CD8-positive, alpha-beta memory T cell (primary cell): ENCODE measurements at regions not wholly inside any gene's neighbourhood (a gene's known extent, or its start where the extent isn't known, plus 50 kb on each side); places are given as distances from the start of the nearest gene placed in this dataset.
"Not testable (repeated sequence)": the region's sequence is repeated elsewhere in the genome, so short reads cannot be mapped to it uniquely, and the experiment has no call there.

ENCODE experiments used
- CTCF ChIA-PET: fragments of 350-600 bp; sonication (Branson Sonifier 250); formaldehyde crosslinking; loops from one replicate; lab custom pipeline; 2021; ENCODE audit warnings: antibody characterized with exemption; lab: Charles Lee
- POLR2A ChIA-PET: fragments of 350-600 bp; sonication (Branson Sonifier 250); formaldehyde crosslinking; loops from one replicate; lab custom pipeline; 2021; ENCODE audit warnings: antibody characterized with exemption; lab: Charles Lee
- DNase-seq, 5 donors: peaks; one replicate each; pipeline versions ENCODE4 v3.0.0 to v3.0.0-alpha.2; 2020 to 2022; ENCODE audit warnings: mixed read lengths in 1 of 5
- H3K27ac ChIP-seq: one replicate; pipeline ENCODE4 v1.7.0; 2013; ENCODE audit warnings: low read depth, mild to moderate bottlenecking, low read length, moderate library complexity
- H3K27me3 ChIP-seq: 2 replicates; pipeline ENCODE4 v1.7.0; 2013; ENCODE audit warnings: low read length, mild to moderate bottlenecking; ENCODE audit not compliant: insufficient read depth, poor library complexity, severe bottlenecking
- H3K36me3 ChIP-seq: 2 replicates; pipeline ENCODE4 v1.7.0; 2013; ENCODE audit warnings: mild to moderate bottlenecking, low read length, moderate library complexity; ENCODE audit not compliant: insufficient read depth
- H3K4me1 ChIP-seq: 2 replicates; pipeline ENCODE4 v1.7.0; 2013; ENCODE audit warnings: mild to moderate bottlenecking, low read length, moderate library complexity; ENCODE audit not compliant: insufficient read depth
- H3K4me3 ChIP-seq: 2 replicates; pipeline ENCODE4 v1.7.0; 2013; ENCODE audit warnings: mild to moderate bottlenecking, low read length
- H3K9me3 ChIP-seq: 2 replicates; pipeline ENCODE4 v1.7.0; 2013; ENCODE audit warnings: mild to moderate bottlenecking, low read length
- H3K27ac Mint-ChIP-seq, 8 donors: one replicate each; pipeline ENCODE4 v1.8.0; 2020 to 2021; ENCODE audit warnings: mixed read lengths in 8 of 8, mild to moderate bottlenecking in 6 of 8, inconsistent platforms in 3 of 8, moderate library complexity in 3 of 8
- H3K27me3 Mint-ChIP-seq, 2 donors: one replicate each; pipeline ENCODE4 v1.8.0; 2020 to 2021; ENCODE audit warnings: mixed read lengths in 2 of 2, mild to moderate bottlenecking in 1 of 2, moderate library complexity in 1 of 2
- H3K36me3 Mint-ChIP-seq, 3 donors: one replicate each; pipeline ENCODE4 v1.8.0; 2020 to 2021; ENCODE audit warnings: mixed read lengths in 3 of 3, inconsistent platforms in 1 of 3, mild to moderate bottlenecking in 1 of 3
- H3K4me1 Mint-ChIP-seq, 3 donors: one replicate each; pipeline ENCODE4 v1.8.0; 2020 to 2021; ENCODE audit warnings: mixed read lengths in 3 of 3, inconsistent platforms in 1 of 3, mild to moderate bottlenecking in 1 of 3
- H3K4me3 Mint-ChIP-seq, 7 donors: one replicate each; pipeline ENCODE4 v1.8.0; 2020 to 2021; ENCODE audit warnings: mixed read lengths in 7 of 7, mild to moderate bottlenecking in 6 of 7, moderate library complexity in 4 of 7, inconsistent platforms in 2 of 7
- H3K9me3 Mint-ChIP-seq, 5 donors: one replicate each; pipeline ENCODE4 v1.8.0; 2020 to 2022; ENCODE audit warnings: mixed read lengths in 5 of 5, mild to moderate bottlenecking in 3 of 5, moderate library complexity in 2 of 5, inconsistent platforms in 1 of 5

- CTCF ChIA-PET: no interaction called here
- H3K27me3 Mint-ChIP-seq: no peaks in the 10 kb centered on the region
- DNase-seq: no peak
- Histone ChIP-seq H3K4me3 (no peak overlapping the region), H3K27me3 (no peaks in the 10 kb centered on the region), H3K36me3 (no peaks in the 10 kb centered on the region), H3K9me3 (no peaks in the 10 kb centered on the region), H3K4me1 (no peaks in the 10 kb centered on the region), H3K27ac (no peak overlapping the region)
- H3K27ac Mint-ChIP-seq: no peak overlapping the region
- POLR2A ChIA-PET: no interaction called here
- no peaks in the 10 kb centered on the region for H3K36me3 Mint-ChIP-seq
- H3K4me1 Mint-ChIP-seq: no peaks in the 10 kb centered on the region
- no peak overlapping the region for H3K4me3 Mint-ChIP-seq
- peaks cover 0 to 5% (median 0%) of the 10 kb centered on the region in 5 donors for H3K9me3 Mint-ChIP-seq
Measured at GRCh38 chr1:242670019-242670418, 145.5 kb upstream of the PLD5 start.

DNA sequence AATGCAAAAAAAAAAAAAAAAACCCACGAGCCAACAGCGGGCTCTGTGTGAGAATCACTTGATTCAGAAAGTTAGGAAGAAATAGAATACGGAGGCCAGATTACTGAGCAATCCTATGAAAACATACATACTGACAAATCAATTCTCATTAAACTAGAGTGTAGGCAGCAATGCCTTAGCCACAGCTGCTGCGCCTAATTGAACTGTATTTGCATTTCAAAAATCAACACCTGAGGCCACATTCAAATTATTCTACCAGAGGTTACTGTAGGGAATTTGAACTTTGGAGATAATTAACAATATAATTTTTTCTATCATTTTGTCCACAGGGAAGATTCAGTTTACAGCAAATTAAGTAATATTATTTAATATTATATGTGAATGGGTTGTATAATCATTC, 138.4 kb upstream of the PLD5 start:
- ChIA-PET CTCF (no interaction called here), POLR2A (no interaction called here)
- Mint-ChIP-seq H3K36me3 (no peaks in the 10 kb centered on the region), H3K27me3 (peaks cover 1% of the 10 kb centered on the region in 2 donors), H3K4me1 (no peaks in the 10 kb centered on the region), H3K4me3 (no peak overlapping the region), H3K27ac (no peak overlapping the region), H3K9me3 (peaks cover 0 to 2% (median 0%) of the 10 kb centered on the region in 5 donors)
- no peak overlapping the region for H3K4me3 ChIP-seq
- no peaks in the 10 kb centered on the region for H3K4me1 ChIP-seq
- no peaks in the 10 kb centered on the region for H3K36me3 ChIP-seq
- H3K9me3 ChIP-seq: no peaks in the 10 kb centered on the region
- no peak for DNase-seq
- no peaks in the 10 kb centered on the region for H3K27me3 ChIP-seq
- no peak overlapping the region for H3K27ac ChIP-seq

DNA sequence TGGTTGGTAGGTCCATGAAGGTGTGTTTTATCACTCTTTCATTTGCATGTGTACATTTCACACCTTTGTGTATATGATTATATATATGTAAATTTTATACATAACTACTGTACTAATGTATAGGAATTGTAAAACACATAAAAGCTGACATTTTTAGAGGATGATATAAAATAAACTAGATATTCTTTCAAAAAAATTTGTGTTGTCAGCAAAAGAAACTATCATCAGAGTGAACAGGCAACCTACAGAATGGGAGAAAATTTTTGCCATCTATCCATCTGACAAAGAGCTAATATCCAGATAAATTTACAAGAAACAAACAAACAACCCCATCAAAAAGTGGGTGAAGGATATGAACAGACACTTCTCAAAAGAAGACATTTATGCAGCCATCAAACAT, 129.3 kb upstream of the PLD5 start:
- H3K4me1 ChIP-seq, H3K27me3 ChIP-seq, DNase-seq, H3K27me3 Mint-ChIP-seq, H3K4me3 Mint-ChIP-seq, CTCF ChIA-PET, H3K27ac ChIP-seq, H3K36me3 ChIP-seq, H3K9me3 ChIP-seq, H3K4me1 Mint-ChIP-seq, H3K4me3 ChIP-seq, H3K36me3 Mint-ChIP-seq, POLR2A ChIA-PET, H3K27ac Mint-ChIP-seq: not testable (repeated sequence)
- peaks cover 0 to 11% (median 4%) of the 10 kb centered on the region in 5 donors for H3K9me3 Mint-ChIP-seq

- no peaks in the 10 kb centered on the region for H3K36me3 ChIP-seq
- ChIA-PET POLR2A (no interaction called here), CTCF (no interaction called here)
- no peak overlapping the region for H3K27ac ChIP-seq
- Mint-ChIP-seq H3K9me3 (peaks cover 0 to 9% (median 4%) of the 10 kb centered on the region in 5 donors), H3K4me1 (no peaks in the 10 kb centered on the region), H3K4me3 (no peak overlapping the region), H3K36me3 (no peaks in the 10 kb centered on the region), H3K27ac (no peak overlapping the region), H3K27me3 (peaks cover 0 to 1% of the 10 kb centered on the region in 2 donors)
- H3K27me3 ChIP-seq: no peaks in the 10 kb centered on the region
- H3K4me3 ChIP-seq: no peak overlapping the region
- H3K9me3 ChIP-seq: no peaks in the 10 kb centered on the region
- no peaks in the 10 kb centered on the region for H3K4me1 ChIP-seq
- no peak for DNase-seq
Measured at GRCh38 chr1:242651817-242652216, 127.3 kb upstream of the PLD5 start.

DNA sequence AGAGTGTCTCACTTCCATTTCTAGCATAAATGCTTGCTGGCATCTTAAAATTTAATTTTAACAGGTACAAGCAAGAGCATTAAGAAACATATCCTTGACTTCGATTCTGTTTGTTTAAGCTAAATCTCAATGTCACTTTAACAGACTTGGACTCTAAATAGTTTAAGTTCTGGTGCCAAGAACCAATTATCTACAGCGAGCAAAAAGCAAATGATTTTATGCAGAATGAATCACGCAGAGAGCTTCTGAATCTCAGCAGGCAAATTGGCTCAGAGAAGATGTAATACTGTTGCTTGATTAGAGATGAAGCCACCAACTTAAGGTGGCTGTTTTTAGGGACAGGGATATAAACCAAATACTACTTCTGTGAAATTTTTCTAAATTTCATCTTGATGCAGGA, 117.0 kb upstream of the PLD5 start:
- ChIA-PET CTCF (no interaction called here), POLR2A (no interaction called here)
- Mint-ChIP-seq H3K4me3 (no peak overlapping the region), H3K4me1 (no peaks in the 10 kb centered on the region), H3K27me3 (peaks cover 0 to 2% of the 10 kb centered on the region in 2 donors), H3K9me3 (peaks cover 0 to 5% (median 2%) of the 10 kb centered on the region in 5 donors), H3K27ac (no peak overlapping the region), H3K36me3 (no peaks in the 10 kb centered on the region)
- Histone ChIP-seq H3K9me3 (no peaks in the 10 kb centered on the region), H3K36me3 (no peaks in the 10 kb centered on the region), H3K27ac (no peak overlapping the region), H3K4me1 (no peaks in the 10 kb centered on the region), H3K4me3 (no peak overlapping the region), H3K27me3 (no peaks in the 10 kb centered on the region)
- no peak for DNase-seq

- no peak for DNase-seq
- no peak overlapping the region for H3K4me3 ChIP-seq
- ChIA-PET CTCF (no interaction called here), POLR2A (no interaction called here)
- no peaks in the 10 kb centered on the region for H3K4me1 Mint-ChIP-seq
- no peak overlapping the region for H3K27ac Mint-ChIP-seq
- H3K9me3 ChIP-seq: no peaks in the 10 kb centered on the region
- no peaks in the 10 kb centered on the region for H3K27me3 ChIP-seq
- no peaks in the 10 kb centered on the region for H3K36me3 Mint-ChIP-seq
- no peaks in the 10 kb centered on the region for H3K27me3 Mint-ChIP-seq
- no peak overlapping the region for H3K4me3 Mint-ChIP-seq
- H3K27ac ChIP-seq: no peak overlapping the region
- H3K9me3 Mint-ChIP-seq: peaks cover 0 to 5% (median 0%) of the 10 kb centered on the region in 5 donors
- H3K4me1 ChIP-seq: no peaks in the 10 kb centered on the region
- H3K36me3 ChIP-seq: no peaks in the 10 kb centered on the region
Measured at GRCh38 chr1:242639104-242639503, 114.6 kb upstream of the PLD5 start.

GRCh38 chr1:242634732-242635131, 110.2 kb upstream of the PLD5 start:
- H3K27me3 ChIP-seq: no peaks in the 10 kb centered on the region
- Mint-ChIP-seq H3K9me3 (peaks cover 0 to 2% (median 0%) of the 10 kb centered on the region in 5 donors), H3K27me3 (peaks cover 0 to 5% of the 10 kb centered on the region in 2 donors), H3K27ac (no peak overlapping the region), H3K4me3 (no peak overlapping the region), H3K4me1 (no peaks in the 10 kb centered on the region), H3K36me3 (no peaks in the 10 kb centered on the region)
- no peaks in the 10 kb centered on the region for H3K36me3 ChIP-seq
- ChIA-PET CTCF (no interaction called here), POLR2A (no interaction called here)
- no peak for DNase-seq
- H3K4me1 ChIP-seq: no peaks in the 10 kb centered on the region
- H3K4me3 ChIP-seq: no peak overlapping the region
- no peak overlapping the region for H3K27ac ChIP-seq
- H3K9me3 ChIP-seq: no peaks in the 10 kb centered on the region

- H3K4me3 Mint-ChIP-seq: no peak overlapping the region
- Histone ChIP-seq H3K4me1 (no peaks in the 10 kb centered on the region), H3K9me3 (no peaks in the 10 kb centered on the region), H3K27me3 (no peaks in the 10 kb centered on the region), H3K36me3 (no peaks in the 10 kb centered on the region), H3K4me3 (no peak overlapping the region), H3K27ac (no peak overlapping the region)
- DNase-seq: no peak
- ChIA-PET CTCF (no interaction called here), POLR2A (no interaction called here)
- H3K9me3 Mint-ChIP-seq: peaks cover 0 to 2% (median 0%) of the 10 kb centered on the region in 5 donors
- no peak overlapping the region for H3K27ac Mint-ChIP-seq
- no peaks in the 10 kb centered on the region for H3K36me3 Mint-ChIP-seq
- H3K27me3 Mint-ChIP-seq: peaks cover 0 to 6% of the 10 kb centered on the region in 2 donors
- no peaks in the 10 kb centered on the region for H3K4me1 Mint-ChIP-seq
Measured at GRCh38 chr1:242629396-242629795, 104.9 kb upstream of the PLD5 start.

DNA sequence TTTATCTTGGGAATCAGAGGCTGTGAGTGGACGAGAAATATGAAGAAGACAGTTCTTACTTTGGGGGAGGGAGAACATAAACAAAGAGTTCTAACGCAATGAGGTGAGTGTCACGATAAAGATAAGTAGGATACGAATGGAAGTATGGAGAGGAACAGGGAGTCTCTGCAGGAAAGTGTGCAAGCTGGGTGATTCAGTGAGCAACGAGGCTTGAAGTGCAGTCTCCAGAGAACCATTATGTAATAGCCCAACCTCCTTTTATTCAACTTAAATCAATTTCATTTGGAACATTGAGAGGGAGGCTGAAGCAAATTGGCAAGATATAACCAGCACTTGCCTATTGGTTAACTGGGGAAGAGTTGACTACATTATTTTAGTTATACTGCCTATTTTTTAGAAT, 99.3 kb upstream of the PLD5 start:
- Histone ChIP-seq H3K4me1 (no peaks in the 10 kb centered on the region), H3K27ac (no peak overlapping the region), H3K36me3 (no peaks in the 10 kb centered on the region), H3K27me3 (no peaks in the 10 kb centered on the region), H3K4me3 (no peak overlapping the region), H3K9me3 (no peaks in the 10 kb centered on the region)
- DNase-seq: no peak
- H3K4me3 Mint-ChIP-seq: no peak overlapping the region
- no peak overlapping the region for H3K27ac Mint-ChIP-seq
- H3K27me3 Mint-ChIP-seq: peaks cover 0 to 1% of the 10 kb centered on the region in 2 donors
- no peaks in the 10 kb centered on the region for H3K36me3 Mint-ChIP-seq
- H3K4me1 Mint-ChIP-seq: no peaks in the 10 kb centered on the region
- peaks cover under 1 to 13% (median 3%) of the 10 kb centered on the region in 5 donors for H3K9me3 Mint-ChIP-seq
- CTCF ChIA-PET: no interaction called here
- POLR2A ChIA-PET: no interaction called here
